Kidney capillary endothelial cell (primary cell): ENCODE measurements at regions not wholly inside any gene's neighbourhood (a gene's known extent, or its start where the extent isn't known, plus 50 kb on each side); places are given as distances from the start of the nearest gene placed in this dataset.
"Not testable (repeated sequence)": the region's sequence is repeated elsewhere in the genome, so short reads cannot be mapped to it uniquely, and the experiment has no call there.

Experiments used
- DNase-seq: peaks from one replicate; pipeline ENCODE4 v3.0.0-alpha.2; 2018; ENCODE audit warnings: low spot score

DNA sequence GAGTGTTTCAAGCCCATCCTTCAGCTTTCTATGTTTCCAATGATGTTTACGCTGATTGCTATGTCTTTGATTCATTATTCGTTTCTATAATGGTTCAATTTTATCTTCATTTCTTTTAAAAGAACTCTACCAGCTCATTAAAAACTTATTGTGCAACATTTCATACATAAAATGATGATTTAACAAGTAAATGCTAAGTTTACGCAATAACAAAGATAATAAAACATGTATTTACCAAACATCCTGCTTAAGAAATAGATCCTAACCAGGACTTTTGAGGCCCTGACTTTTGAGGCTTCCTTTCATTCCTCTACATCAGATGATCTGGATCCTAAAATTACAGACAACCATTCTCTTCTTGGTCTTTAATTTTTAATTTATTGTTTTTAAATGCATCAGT, 86.5 kb upstream of the DLGAP1 start:
- DNase-seq = no peak

DNA sequence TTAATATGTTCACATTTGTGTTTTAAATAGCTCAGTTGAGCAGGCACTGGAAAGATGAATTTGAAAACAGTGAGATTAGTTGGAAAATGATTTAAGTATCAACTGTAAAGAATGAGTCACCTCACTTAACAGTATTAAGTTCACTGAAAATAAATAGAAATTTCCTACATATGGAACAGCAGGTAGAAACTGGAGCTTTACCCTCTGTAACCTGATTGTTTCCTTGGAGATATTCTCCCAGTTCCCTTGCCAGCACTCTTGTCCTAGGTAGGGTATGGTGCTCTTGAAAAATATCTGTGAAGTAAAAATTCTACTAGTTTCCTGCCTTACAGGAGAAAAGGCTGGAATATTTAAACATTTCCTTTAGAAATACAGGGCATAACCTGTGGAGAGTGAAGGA, 81.3 kb upstream of the DLGAP1 start:
- no peak for DNase-seq

DNA sequence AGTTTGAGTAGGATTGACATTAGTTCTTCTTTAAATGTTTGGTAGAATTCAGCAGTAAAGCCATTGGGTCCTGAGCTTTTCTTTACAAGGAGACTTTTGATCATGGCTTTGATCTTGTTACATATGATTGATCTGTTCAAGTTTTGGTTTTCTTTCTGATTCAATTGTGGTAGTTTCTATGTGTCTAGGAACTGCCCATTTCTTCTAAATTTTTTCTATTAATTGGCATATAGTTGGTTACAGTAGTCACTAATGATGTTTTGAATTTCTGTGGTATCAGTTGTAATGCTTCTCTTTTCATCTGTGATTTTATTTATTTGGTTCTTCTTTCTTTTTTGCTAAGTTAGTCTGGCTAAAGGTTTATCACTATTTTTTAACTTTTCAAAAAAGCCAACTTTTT, 73.3 kb upstream of the DLGAP1 start:
- no peak for DNase-seq

DNA sequence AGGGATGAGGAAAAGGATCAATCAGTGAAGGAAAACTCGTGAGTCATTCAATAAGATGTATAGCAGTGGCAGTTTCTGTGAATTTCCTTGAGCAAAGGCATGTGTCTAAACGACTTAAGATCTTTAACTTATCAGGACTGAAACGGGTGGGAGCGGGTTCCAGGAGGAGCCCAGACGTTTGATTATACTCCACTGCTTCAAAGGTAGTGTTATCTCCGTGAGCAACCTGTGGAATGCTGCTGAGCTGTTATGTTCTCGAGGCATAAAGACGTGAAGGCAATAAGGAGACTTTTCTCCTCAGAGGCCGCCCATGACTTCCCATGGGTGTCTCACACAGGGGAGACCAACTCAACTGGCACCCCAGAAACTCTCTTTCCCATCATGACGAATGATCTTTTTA, 72.7 kb upstream of the DLGAP1 start:
- DNase-seq = not testable (repeated sequence)

DNA sequence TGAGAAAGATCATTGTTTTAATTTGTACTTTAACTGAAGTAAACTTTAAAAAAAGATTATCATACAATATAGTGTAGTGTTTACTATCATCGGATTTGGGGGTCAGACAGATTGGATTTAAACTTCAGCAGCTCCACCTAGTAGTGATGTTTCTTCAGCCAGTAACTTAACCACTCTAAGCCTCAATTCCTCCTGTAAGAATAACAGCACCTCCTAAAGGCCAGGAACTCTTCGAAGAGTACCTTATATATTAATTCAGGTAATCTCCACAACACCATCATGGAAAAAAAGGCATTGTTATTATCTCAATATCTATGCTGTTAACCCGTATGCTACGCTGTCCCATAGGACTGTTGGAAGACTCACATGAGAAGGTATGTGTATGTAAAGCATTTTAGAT, 69.0 kb upstream of the DLGAP1 start:
- no peak for DNase-seq

DNA sequence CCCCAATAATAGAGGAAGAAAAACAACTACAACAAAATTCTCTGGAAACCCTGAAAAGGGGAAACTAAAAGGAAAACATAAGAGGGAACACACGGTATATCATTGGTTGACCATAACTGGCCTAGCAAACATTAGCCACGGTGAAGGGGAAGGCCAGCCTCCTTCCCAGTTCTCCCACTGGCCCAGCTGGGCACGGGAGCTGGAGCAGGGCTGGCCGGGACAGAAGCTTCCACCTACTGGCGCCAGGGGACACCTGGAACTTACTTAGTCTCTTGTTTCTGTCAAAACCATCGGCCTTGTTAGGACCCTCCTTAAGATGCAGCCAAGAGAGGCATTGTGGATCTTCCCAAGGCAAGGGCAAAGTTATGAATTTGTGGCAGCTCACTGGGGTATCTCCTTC, 56.1 kb upstream of the DLGAP1 start:
- DNase-seq = no peak

DNA sequence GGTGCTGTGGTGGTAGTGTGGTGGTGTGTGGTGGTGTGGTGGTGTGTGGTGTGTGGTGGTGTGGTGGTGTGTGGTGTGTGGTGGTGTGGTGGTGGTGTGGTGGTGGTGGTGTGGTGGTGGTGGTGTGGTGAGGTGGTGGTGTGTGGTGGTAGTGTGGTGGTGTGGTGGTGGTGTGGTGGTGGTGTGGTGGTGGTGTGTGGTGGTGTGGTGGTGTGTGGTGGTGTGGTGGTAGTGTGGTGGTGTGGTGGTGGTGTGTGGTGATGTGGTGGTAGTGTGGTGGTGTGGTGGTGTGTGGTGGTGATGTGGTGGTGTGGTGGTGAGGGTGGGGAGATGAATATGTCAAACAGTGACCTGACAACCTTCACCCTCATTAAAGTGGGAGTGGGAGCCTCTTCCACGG, 55.6 kb upstream of the DLGAP1 start:
- DNase-seq = no peak

DNA sequence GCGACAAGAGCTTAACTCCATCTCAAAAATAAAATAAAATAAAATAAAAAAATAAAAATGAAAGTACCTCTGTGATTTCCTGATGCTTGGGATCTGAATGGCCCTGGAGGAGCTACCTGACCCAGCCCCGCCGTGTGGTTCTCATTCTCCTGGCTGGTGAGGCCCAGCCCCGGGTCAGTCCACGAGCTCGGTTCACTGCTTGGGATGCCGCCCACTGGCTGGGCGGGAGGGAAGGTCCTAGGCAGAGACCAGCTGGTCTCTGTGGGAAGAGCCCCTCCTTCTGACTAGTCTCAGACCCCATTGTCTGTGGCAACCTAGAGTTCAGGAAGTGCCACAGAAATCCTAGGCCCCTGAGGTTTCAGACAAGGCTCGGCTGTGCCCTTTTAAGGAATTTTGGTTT, 55.1 kb upstream of the DLGAP1 start:
- DNase-seq = no peak
